IMR-90 (cell line): ENCODE measurements at regions not wholly inside any gene's neighbourhood (a gene's known extent, or its start where the extent isn't known, plus 50 kb on each side); places are given as distances from the start of the nearest gene placed in this dataset.

Experiments
- ATAC-seq: fragments of 200-7000 bp; cut with Tn5 transposase; 2 replicates; pipeline ENCODE4 v1.9.1; 2020; ENCODE audit warnings: low read depth, mild to moderate bottlenecking, moderate library complexity
- BruUV-seq: library from RNA; stranded (reverse); fragments of 400-500 nt; replicated peaks from 2 replicates; lab custom pipeline; 2021; lab: Mats Ljungman, UMichigan
- CTCF ChIA-PET: fragments of 300-600 bp; formaldehyde crosslinking; extraction: SDS; loops from one replicate; lab custom pipeline; 2021; ENCODE audit warnings: antibody characterized with exemption; lab: Yijun Ruan, JAX
- POLR2A ChIA-PET: fragments of 300-600 bp; sonication (Branson Sonifier 250); formaldehyde crosslinking; loops from one replicate; lab custom pipeline; 2022; ENCODE audit warnings: antibody characterized with exemption; ENCODE audit not compliant: unreplicated experiment; lab: Charles Lee
- DNase-seq: peaks from one replicate; pipeline ENCODE4 v3.0.0; 2013
- H2AFZ ChIP-seq: replicated peaks from 2 replicates; pipeline ENCODE3; 2013; ENCODE audit warnings: low read length, mild to moderate bottlenecking; ENCODE audit not compliant: poor library complexity
- H2AK5ac ChIP-seq: 2 replicates; pipeline ENCODE4 v1.6.1; 2013; ENCODE audit warnings: low read depth, low read length, inconsistent platforms
- H2AK9ac ChIP-seq: replicated peaks from 2 replicates; pipeline ENCODE3; 2013; ENCODE audit warnings: mild to moderate bottlenecking, low read depth, low read length, moderate library complexity; ENCODE audit not compliant: poor library complexity
- H2BK120ac ChIP-seq: 2 replicates; pipeline ENCODE4 v1.6.1; 2013; ENCODE audit warnings: low read depth, low read length, inconsistent platforms
- H2BK15ac ChIP-seq: 3 replicates; pipeline ENCODE4 v1.6.1; 2013; ENCODE audit warnings: low read depth, low read length, inconsistent platforms
- H2BK20ac ChIP-seq: 2 replicates; pipeline ENCODE4 v1.6.1; 2013; ENCODE audit warnings: low read depth, mild to moderate bottlenecking, inconsistent platforms, low read length, moderate library complexity
- H2BK5ac ChIP-seq: 2 replicates; pipeline ENCODE4 v1.6.1; 2013; ENCODE audit warnings: mild to moderate bottlenecking, low read depth, low read length, inconsistent platforms; ENCODE audit not compliant: poor library complexity, severe bottlenecking
- H3K14ac ChIP-seq: replicated peaks from 2 replicates; pipeline ENCODE4 v1.6.1; 2013; ENCODE audit warnings: low read depth, low read length, inconsistent platforms
- H3K18ac ChIP-seq: 2 replicates; pipeline ENCODE4 v1.6.1; 2013; ENCODE audit warnings: low read depth, low read length, control low read depth
- H3K23ac ChIP-seq: 2 replicates; pipeline ENCODE4 v1.6.1; 2013; ENCODE audit warnings: low read depth, low read length, inconsistent platforms
- H3K27ac ChIP-seq: 2 replicates; pipeline ENCODE4 v1.5.1; 2013; ENCODE audit warnings: mild to moderate bottlenecking, control low read depth, low read length; ENCODE audit not compliant: insufficient read depth
- H3K27me3 ChIP-seq: 2 replicates; pipeline ENCODE4 v1.6.1; 2013; ENCODE audit warnings: low read length; ENCODE audit not compliant: control insufficient read depth, insufficient read depth
- H3K36me3 ChIP-seq: 2 replicates; pipeline ENCODE4 v1.6.1; 2013; ENCODE audit warnings: low read length, mixed read lengths; ENCODE audit not compliant: control insufficient read depth, insufficient read depth
- H3K4ac ChIP-seq: 2 replicates; pipeline ENCODE4 v1.6.1; 2013; ENCODE audit warnings: low read depth, low read length, inconsistent platforms
- H3K4me1 ChIP-seq: 2 replicates; pipeline ENCODE4 v1.6.1; 2013; ENCODE audit warnings: low read length, mixed read lengths; ENCODE audit not compliant: control insufficient read depth, insufficient read depth
- H3K4me2 ChIP-seq: 2 replicates; pipeline ENCODE4 v1.6.1; 2013; ENCODE audit warnings: low read depth, mild to moderate bottlenecking, control low read depth, low read length, moderate library complexity
- H3K4me3 ChIP-seq: 2 replicates; pipeline ENCODE4 v1.5.1; 2013; ENCODE audit warnings: low read depth, mild to moderate bottlenecking, control low read depth, low read length, moderate library complexity; ENCODE audit not compliant: insufficient read depth
- H3K56ac ChIP-seq: 2 replicates; pipeline ENCODE4 v1.6.1; 2013; ENCODE audit warnings: low read length, inconsistent platforms; ENCODE audit not compliant: insufficient read depth; ENCODE audit errors: extremely low read depth
- H3K79me1 ChIP-seq, 2 experiments: 2 replicates each; pipeline ENCODE4 v1.6.1; 2013; ENCODE audit warnings: low read length in 2 of 2, inconsistent platforms in 1 of 2, low read depth in 1 of 2
- H3K9ac ChIP-seq: 2 replicates; pipeline ENCODE4 v1.6.1; 2013; ENCODE audit warnings: low read depth, low read length, control low read depth
- H3K9me1 ChIP-seq: 2 replicates; pipeline ENCODE4 v1.6.1; 2013; ENCODE audit warnings: low read length, inconsistent platforms; ENCODE audit not compliant: insufficient read depth
- H3K9me3 ChIP-seq: 2 replicates; pipeline ENCODE4 v1.6.1; 2013; ENCODE audit warnings: low read length; ENCODE audit not compliant: control insufficient read depth, insufficient read depth
- H4K20me1 ChIP-seq: 2 replicates; pipeline ENCODE4 v1.6.1; 2013; ENCODE audit warnings: low read length, inconsistent platforms; ENCODE audit not compliant: insufficient read depth
- H4K5ac ChIP-seq: 2 replicates; pipeline ENCODE4 v1.6.1; 2013; ENCODE audit warnings: mild to moderate bottlenecking, low read depth, low read length, control low read depth
- H4K8ac ChIP-seq, 2 experiments: 2 replicates each; pipeline ENCODE4 v1.6.1; 2013; ENCODE audit warnings: low read depth in 2 of 2, low read length in 2 of 2, control low read depth in 1 of 2, inconsistent platforms in 1 of 2
- H4K91ac ChIP-seq: 2 replicates; pipeline ENCODE4 v1.6.1; 2013; ENCODE audit warnings: low read depth, low read length, inconsistent platforms; ENCODE audit not compliant: insufficient read depth
- BHLHE40 ChIP-seq: fragments of 150-350 bp; IDR thresholded peaks from 2 replicates; pipeline ENCODE4 v1.6.1; 2016; ENCODE audit warnings: mild to moderate bottlenecking, low read depth, low read length
- CEBPB ChIP-seq: IDR thresholded peaks from 2 replicates; pipeline ENCODE4 v1.6.1; 2012; ENCODE audit warnings: low read depth, low read length, improper control_type of control experiment
- CHD1 ChIP-seq: IDR thresholded peaks from 2 replicates; pipeline ENCODE4 v1.6.1; 2012; ENCODE audit warnings: low read depth, low read length, improper control_type of control experiment
- CTCF ChIP-seq: conservative IDR thresholded peaks from 2 replicates; pipeline ENCODE4 v1.5.1; 2012; ENCODE audit warnings: mild to moderate bottlenecking, low read depth, low read length, improper control_type of control experiment
- ELK1 ChIP-seq: fragments of 150-350 bp; IDR thresholded peaks from 2 replicates; pipeline ENCODE4 v1.6.1; 2016; ENCODE audit warnings: low read depth, mild to moderate bottlenecking, low read length, moderate library complexity, borderline replicate concordance
- FOS ChIP-seq: fragments of 150-350 bp; IDR thresholded peaks from 2 replicates; pipeline ENCODE4 v1.6.1; 2016; ENCODE audit warnings: low read depth, low read length
- MAFK ChIP-seq: IDR thresholded peaks from 2 replicates; pipeline ENCODE4 v1.6.1; 2012; ENCODE audit warnings: low read depth, low read length, improper control_type of control experiment
- MAZ ChIP-seq: IDR thresholded peaks from 2 replicates; pipeline ENCODE4 v1.6.1; 2012; ENCODE audit warnings: low read depth, mild to moderate bottlenecking, low read length, improper control_type of control experiment, moderate library complexity, borderline replicate concordance
- MXI1 ChIP-seq: IDR thresholded peaks from 2 replicates; pipeline ENCODE4 v1.6.1; 2012; ENCODE audit warnings: low read depth, mild to moderate bottlenecking, low read length, moderate library complexity, borderline replicate concordance
- NFE2L2 ChIP-seq: fragments of 150-350 bp; IDR thresholded peaks from 2 replicates; pipeline ENCODE4 v1.6.1; 2016; ENCODE audit warnings: low read depth, mild to moderate bottlenecking, low read length
- POLR2A ChIP-seq: IDR thresholded peaks from 2 replicates; pipeline ENCODE4 v1.6.1; 2012; ENCODE audit warnings: mild to moderate bottlenecking, low read depth, low read length
- RAD21 ChIP-seq: IDR thresholded peaks from 2 replicates; pipeline ENCODE4 v1.6.1; 2012; ENCODE audit warnings: low read length, improper control_type of control experiment
- RCOR1 ChIP-seq: IDR thresholded peaks from 2 replicates; pipeline ENCODE4 v1.6.1; 2012; ENCODE audit warnings: mild to moderate bottlenecking, low read length, improper control_type of control experiment; ENCODE audit not compliant: insufficient replicate concordance
- RFX5 ChIP-seq: IDR thresholded peaks from 2 replicates; pipeline ENCODE4 v1.8.0; 2012; ENCODE audit warnings: low read depth, mild to moderate bottlenecking, low read length, moderate library complexity
- SMC3 ChIP-seq: fragments of 150-350 bp; IDR thresholded peaks from 2 replicates; pipeline ENCODE4 v1.6.1; 2016; ENCODE audit warnings: low read depth, mild to moderate bottlenecking, antibody characterized with exemption, low read length, moderate library complexity
- USF2 ChIP-seq: fragments of 150-350 bp; IDR thresholded peaks from 2 replicates; pipeline ENCODE4 v1.6.1; 2017; ENCODE audit warnings: mild to moderate bottlenecking, antibody characterized with exemption, low read length, low read depth
- WGBS, 2 experiments: methylation state at CpG; one replicate each; pipeline versions ENCODE4 v1.1.5 to v1.1.7; 2013; ENCODE audit warnings: missing lambda C conversion rate in 2 of 2; ENCODE audit not compliant: insufficient read length in 1 of 2; ENCODE audit errors: extremely low coverage in 2 of 2; 5-methylcytosine and 5-hydroxymethylcytosine counted together
- dilution Hi-C: fragments of 300-500 bp; cut with HindIII; formaldehyde crosslinking; loops from one replicate; pipeline ENCODE4 v1.14.3; 2018; ENCODE audit warnings: low sequenced_read_pairs; ENCODE audit not compliant: unreplicated experiment
- in situ Hi-C: fragments of 300-500 bp; cut with MboI; formaldehyde crosslinking; loops from 3 replicates; pipeline ENCODE4 v1.14.3; 2019; ENCODE audit warnings: low sequenced_read_pairs, inconsistent platforms, mixed read lengths
- intact Hi-C: fragments of 100-400 bp; cut with micrococcal nuclease; formaldehyde crosslinking; loops from 2 replicates; pipeline ENCODE4 v1.10.0; 2022

GRCh38 chr7:31267486-31267885 is 73.0 kb downstream of the NEUROD6 start:
- ChIA-PET POLR2A (no interaction called here), CTCF (no interaction called here)
- in situ Hi-C loops (no loop called here), intact Hi-C loops (no loop called here), dilution Hi-C loops (no loop called here)
- Histone ChIP-seq H2BK20ac (no peak overlapping the region), H3K79me1 (no peaks in the 10 kb centered on the region), H4K5ac (no peak overlapping the region), H2AFZ (no peak overlapping the region), H2BK120ac (no peak overlapping the region), H3K4me2 (no peak overlapping the region), H3K56ac (no peak overlapping the region), H3K36me3 (no peaks in the 10 kb centered on the region), H3K18ac (no peak overlapping the region), H3K23ac (no peak overlapping the region), H3K9me1 (no peaks in the 10 kb centered on the region), H3K14ac (no peak overlapping the region), H3K4me1 (no peaks in the 10 kb centered on the region), H3K4me3 (no peak overlapping the region), H3K27ac (no peak overlapping the region), H2BK15ac (no peak overlapping the region), H4K8ac (no peak overlapping the region), H2AK9ac (no peak overlapping the region), H3K9me3 (no peaks in the 10 kb centered on the region), H3K9ac (no peak overlapping the region), H3K27me3 (no peaks in the 10 kb centered on the region), H2BK5ac (no peak overlapping the region), H3K4ac (no peak overlapping the region), H4K91ac (no peak overlapping the region), H2AK5ac (no peak overlapping the region), H4K20me1 (no peaks in the 10 kb centered on the region)
- no peak for DNase-seq
- no peak for ATAC-seq
- TF ChIP-seq ELK1, result no peak
- no peak for TF ChIP-seq MXI1
- no peak for TF ChIP-seq CTCF
- no peak for TF ChIP-seq POLR2A
- TF ChIP-seq MAZ, result no peak
- no peak for TF ChIP-seq BHLHE40
- no peak for TF ChIP-seq CEBPB
- no peak for TF ChIP-seq RCOR1
- TF ChIP-seq CHD1, result no peak
- no peak for TF ChIP-seq SMC3
- no peak for TF ChIP-seq USF2
- TF ChIP-seq MAFK, result no peak
- TF ChIP-seq NFE2L2, result no peak
- no peak for TF ChIP-seq FOS
- no peak for TF ChIP-seq RAD21
- no peak for TF ChIP-seq RFX5
- WGBS, 2 experiments, result 0% methylated on average over 1 of the region's 1 CpG; no CpG with 5 or more reads in 1 of the 2 experiments
- BruUV-seq, result no TSS peak
